WTC11 (cell line): ENCODE measurements at regions not wholly inside any gene's neighbourhood (a gene's known extent, or its start where the extent isn't known, plus 50 kb on each side); places are given as distances from the start of the nearest gene placed in this dataset.

Experiments used
- ATAC-seq: fragments of 200-7000 bp; cut with Tn5 transposase; 2 replicates; pipeline ENCODE4 v1.10.0; 2021; ENCODE audit warnings: mild to moderate bottlenecking, moderate library complexity
- CTCF ChIA-PET: fragments of 300-600 bp; sonication (Branson Sonifier 250); formaldehyde crosslinking; loops from one replicate; lab custom pipeline; 2021; ENCODE audit warnings: antibody characterized with exemption; lab: Charles Lee
- POLR2A ChIA-PET: fragments of 350-600 bp; sonication (Branson Sonifier 250); formaldehyde crosslinking; loops from one replicate; lab custom pipeline; 2021; ENCODE audit warnings: antibody characterized with exemption; lab: Charles Lee
- DNase-seq: peaks from one replicate; pipeline ENCODE4 v3.0.0; 2021; ENCODE audit warnings: low spot score
- H3K27ac Mint-ChIP-seq: 2 replicates; pipeline ENCODE4 v1.8.0; 2021; ENCODE audit warnings: mixed read lengths
- H3K27me3 Mint-ChIP-seq: 2 replicates; pipeline ENCODE4 v1.8.0; 2021; ENCODE audit warnings: low read depth, mild to moderate bottlenecking, moderate library complexity, mixed read lengths
- H3K36me3 Mint-ChIP-seq: 2 replicates; pipeline ENCODE4 v1.8.0; 2021; ENCODE audit warnings: mixed read lengths
- H3K4me1 Mint-ChIP-seq: 2 replicates; pipeline ENCODE4 v1.8.0; 2022; ENCODE audit warnings: mixed read lengths
- H3K4me3 Mint-ChIP-seq: 2 replicates; pipeline ENCODE4 v1.8.0; 2021; ENCODE audit warnings: mild to moderate bottlenecking, moderate library complexity, mixed read lengths
- H3K9me3 Mint-ChIP-seq: 2 replicates; pipeline ENCODE4 v1.8.0; 2021; ENCODE audit warnings: mixed read lengths
- CREB1 ChIP-seq: sonication (generic); formaldehyde crosslinking; IDR thresholded peaks from 2 replicates; pipeline ENCODE4 v1.8.0; 2023; ENCODE audit warnings: mild to moderate bottlenecking, missing genetic modification reagents
- GTF2I ChIP-seq: fragments of 250-450 bp; sonication (Bioruptor Pico); conservative IDR thresholded peaks from 2 replicates; pipeline ENCODE4 v1.4.0; 2021; ENCODE audit warnings: mild to moderate bottlenecking
- HMGA2 ChIP-seq: fragments of 250-450 bp; sonication (Bioruptor Pico); IDR thresholded peaks from 2 replicates; pipeline ENCODE4 v1.4.0; 2021; ENCODE audit warnings: mild to moderate bottlenecking, moderate library complexity
- KAT7 ChIP-seq: sonication (generic); formaldehyde crosslinking; IDR thresholded peaks from 2 replicates; pipeline ENCODE4 v1.8.1; 2023; ENCODE audit warnings: missing genetic modification reagents, mild to moderate bottlenecking, borderline replicate concordance
- NR1H2 ChIP-seq: sonication (generic); formaldehyde crosslinking; IDR thresholded peaks from 2 replicates; pipeline ENCODE4 v1.9.0; 2021; ENCODE audit warnings: mild to moderate bottlenecking, moderate library complexity, missing genetic modification reagents
- PRRX2 ChIP-seq: fragments of 250-450 bp; sonication (Bioruptor Pico); IDR thresholded peaks from 2 replicates; pipeline ENCODE4 v1.8.0; 2021; ENCODE audit warnings: mild to moderate bottlenecking
- SOX15 ChIP-seq: fragments of 250-450 bp; sonication (Bioruptor Pico); IDR thresholded peaks from 2 replicates; pipeline ENCODE4 v1.9.0; 2021; ENCODE audit warnings: mild to moderate bottlenecking
- ZNF121 ChIP-seq: sonication (generic); formaldehyde crosslinking; IDR thresholded peaks from 2 replicates; pipeline ENCODE4 v1.8.0; 2023; ENCODE audit warnings: missing genetic modification reagents
- ZNF138 ChIP-seq: sonication (generic); formaldehyde crosslinking; conservative IDR thresholded peaks from 2 replicates; pipeline ENCODE4 v1.8.1; 2022; ENCODE audit warnings: mild to moderate bottlenecking, moderate library complexity, missing genetic modification reagents
- ZNF219 ChIP-seq: sonication (generic); formaldehyde crosslinking; IDR thresholded peaks from 2 replicates; pipeline ENCODE4 v1.8.0; 2023; ENCODE audit warnings: missing genetic modification reagents, mild to moderate bottlenecking, borderline replicate concordance
- ZNF232 ChIP-seq: sonication (generic); formaldehyde crosslinking; IDR thresholded peaks from 2 replicates; pipeline ENCODE4 v1.8.0; 2022; ENCODE audit warnings: mild to moderate bottlenecking, missing genetic modification reagents
- TF ChIP-seq, protein P1 (sequence below): sonication (generic); formaldehyde crosslinking; IDR thresholded peaks from 2 replicates; pipeline ENCODE4 v1.8.1; 2023; ENCODE audit warnings: mild to moderate bottlenecking, missing genetic modification reagents, moderate library complexity
- TF ChIP-seq, protein P2 (sequence below): sonication (generic); formaldehyde crosslinking; IDR thresholded peaks from 2 replicates; pipeline ENCODE4 v1.8.0; 2022; ENCODE audit warnings: mild to moderate bottlenecking, missing genetic modification reagents
- TF ChIP-seq, protein P3 (sequence below): sonication (generic); formaldehyde crosslinking; IDR thresholded peaks from 2 replicates; pipeline ENCODE4 v1.8.0; 2022; ENCODE audit warnings: mild to moderate bottlenecking, missing genetic modification reagents
- TF ChIP-seq, protein P4 (sequence below): fragments of 250-450 bp; sonication (Bioruptor Pico); IDR thresholded peaks from 2 replicates; pipeline ENCODE4 v1.9.0; 2021; ENCODE audit warnings: mild to moderate bottlenecking
- TF ChIP-seq, protein P5 (sequence below): sonication (generic); formaldehyde crosslinking; IDR thresholded peaks from 2 replicates; pipeline ENCODE4 v1.8.0; 2022; ENCODE audit warnings: missing genetic modification reagents
- TF ChIP-seq, protein P6 (sequence below): sonication (generic); formaldehyde crosslinking; IDR thresholded peaks from 2 replicates; pipeline ENCODE4 v1.8.1; 2022; ENCODE audit warnings: missing genetic modification reagents, borderline replicate concordance

DNA sequence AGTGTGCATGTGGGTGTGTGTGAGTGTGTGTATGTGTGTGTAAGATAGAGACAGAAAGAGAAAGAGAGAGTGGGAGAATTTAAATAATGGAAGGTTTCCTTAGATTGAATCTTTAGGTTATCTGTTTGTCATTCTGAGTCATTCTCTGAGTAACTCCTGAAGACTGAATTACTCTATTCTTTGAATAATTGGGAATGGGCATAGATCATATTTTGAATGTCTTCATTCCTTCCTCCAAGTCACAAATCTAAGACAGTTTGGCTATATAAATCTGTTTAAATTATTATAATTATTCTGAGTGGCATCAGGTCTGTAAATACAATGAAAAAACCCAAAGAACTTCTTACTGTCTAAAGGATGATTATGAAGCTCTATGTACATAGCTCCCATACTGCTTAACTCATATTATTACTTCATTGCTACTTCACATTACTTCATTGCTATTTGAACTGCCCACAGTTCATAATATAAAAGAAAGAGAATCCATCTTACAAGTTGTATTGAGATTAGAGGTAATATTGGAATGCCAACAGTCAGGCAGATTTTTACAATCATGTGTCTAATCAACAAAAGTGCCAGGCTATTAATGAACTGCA, 346.6 kb upstream of the CCDC179 start:
- CTCF ChIA-PET: no interaction called here
- ATAC-seq (no peak), DNase-seq (no peak)
- TF ChIP-seq ZNF232 (CRISPR knock-in tag) (no peak), PRRX2 (no peak), NR1H2 (CRISPR knock-in tag) (no peak), ZNF219 (CRISPR knock-in tag) (no peak), ZNF121 (CRISPR knock-in tag) (no peak), HMGA2 (no peak), KAT7 (no peak), CREB1 (CRISPR knock-in tag) (no peak)
- TF ChIP-seq, protein P1, sequence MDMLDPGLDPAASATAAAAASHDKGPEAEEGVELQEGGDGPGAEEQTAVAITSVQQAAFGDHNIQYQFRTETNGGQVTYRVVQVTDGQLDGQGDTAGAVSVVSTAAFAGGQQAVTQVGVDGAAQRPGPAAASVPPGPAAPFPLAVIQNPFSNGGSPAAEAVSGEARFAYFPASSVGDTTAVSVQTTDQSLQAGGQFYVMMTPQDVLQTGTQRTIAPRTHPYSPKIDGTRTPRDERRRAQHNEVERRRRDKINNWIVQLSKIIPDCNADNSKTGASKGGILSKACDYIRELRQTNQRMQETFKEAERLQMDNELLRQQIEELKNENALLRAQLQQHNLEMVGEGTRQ (CRISPR knock-in tag): no peak
- TF ChIP-seq, protein P2, sequence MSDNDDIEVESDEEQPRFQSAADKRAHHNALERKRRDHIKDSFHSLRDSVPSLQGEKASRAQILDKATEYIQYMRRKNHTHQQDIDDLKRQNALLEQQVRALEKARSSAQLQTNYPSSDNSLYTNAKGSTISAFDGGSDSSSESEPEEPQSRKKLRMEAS (CRISPR knock-in tag): no peak
- Mint-ChIP-seq H3K27me3 (no peaks in the 10 kb centered on the region), H3K4me1 (no peaks in the 10 kb centered on the region), H3K36me3 (peaks cover 11% of the 10 kb centered on the region), H3K27ac (no peak overlapping the region), H3K4me3 (no peak overlapping the region), H3K9me3 (peaks cover 21% of the 10 kb centered on the region)
- POLR2A ChIA-PET: no interaction called here

DNA sequence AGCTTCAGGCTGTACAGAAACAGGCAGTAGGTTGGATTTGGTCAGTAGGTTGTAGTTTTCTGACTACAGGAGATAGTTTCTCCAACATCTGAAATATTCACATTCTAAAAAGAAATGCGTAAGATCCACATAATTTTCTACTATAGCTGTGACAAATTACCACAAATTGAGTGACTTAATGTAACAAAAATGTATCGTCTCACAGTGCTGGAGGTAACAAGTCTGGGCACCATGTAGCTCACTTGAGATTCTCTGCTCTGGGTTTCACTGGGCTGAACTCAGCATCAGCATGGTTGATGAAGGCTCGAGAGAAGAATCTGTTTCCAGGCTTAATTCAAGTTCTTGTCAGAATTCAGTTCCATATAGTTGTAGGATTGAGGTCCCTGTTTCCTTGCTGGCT, 350.9 kb upstream of the CCDC179 start:
- no peaks in the 10 kb centered on the region for H3K27me3 Mint-ChIP-seq
- POLR2A ChIA-PET: no interaction called here
- TF ChIP-seq, protein P3, sequence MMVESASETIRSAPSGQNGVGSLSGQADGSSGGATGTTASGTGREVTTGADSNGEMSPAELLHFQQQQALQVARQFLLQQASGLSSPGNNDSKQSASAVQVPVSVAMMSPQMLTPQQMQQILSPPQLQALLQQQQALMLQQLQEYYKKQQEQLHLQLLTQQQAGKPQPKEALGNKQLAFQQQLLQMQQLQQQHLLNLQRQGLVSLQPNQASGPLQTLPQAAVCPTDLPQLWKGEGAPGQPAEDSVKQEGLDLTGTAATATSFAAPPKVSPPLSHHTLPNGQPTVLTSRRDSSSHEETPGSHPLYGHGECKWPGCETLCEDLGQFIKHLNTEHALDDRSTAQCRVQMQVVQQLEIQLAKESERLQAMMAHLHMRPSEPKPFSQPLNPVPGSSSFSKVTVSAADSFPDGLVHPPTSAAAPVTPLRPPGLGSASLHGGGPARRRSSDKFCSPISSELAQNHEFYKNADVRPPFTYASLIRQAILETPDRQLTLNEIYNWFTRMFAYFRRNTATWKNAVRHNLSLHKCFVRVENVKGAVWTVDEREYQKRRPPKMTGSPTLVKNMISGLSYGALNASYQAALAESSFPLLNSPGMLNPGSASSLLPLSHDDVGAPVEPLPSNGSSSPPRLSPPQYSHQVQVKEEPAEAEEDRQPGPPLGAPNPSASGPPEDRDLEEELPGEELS (CRISPR knock-in tag): no peak
- TF ChIP-seq, protein P4, sequence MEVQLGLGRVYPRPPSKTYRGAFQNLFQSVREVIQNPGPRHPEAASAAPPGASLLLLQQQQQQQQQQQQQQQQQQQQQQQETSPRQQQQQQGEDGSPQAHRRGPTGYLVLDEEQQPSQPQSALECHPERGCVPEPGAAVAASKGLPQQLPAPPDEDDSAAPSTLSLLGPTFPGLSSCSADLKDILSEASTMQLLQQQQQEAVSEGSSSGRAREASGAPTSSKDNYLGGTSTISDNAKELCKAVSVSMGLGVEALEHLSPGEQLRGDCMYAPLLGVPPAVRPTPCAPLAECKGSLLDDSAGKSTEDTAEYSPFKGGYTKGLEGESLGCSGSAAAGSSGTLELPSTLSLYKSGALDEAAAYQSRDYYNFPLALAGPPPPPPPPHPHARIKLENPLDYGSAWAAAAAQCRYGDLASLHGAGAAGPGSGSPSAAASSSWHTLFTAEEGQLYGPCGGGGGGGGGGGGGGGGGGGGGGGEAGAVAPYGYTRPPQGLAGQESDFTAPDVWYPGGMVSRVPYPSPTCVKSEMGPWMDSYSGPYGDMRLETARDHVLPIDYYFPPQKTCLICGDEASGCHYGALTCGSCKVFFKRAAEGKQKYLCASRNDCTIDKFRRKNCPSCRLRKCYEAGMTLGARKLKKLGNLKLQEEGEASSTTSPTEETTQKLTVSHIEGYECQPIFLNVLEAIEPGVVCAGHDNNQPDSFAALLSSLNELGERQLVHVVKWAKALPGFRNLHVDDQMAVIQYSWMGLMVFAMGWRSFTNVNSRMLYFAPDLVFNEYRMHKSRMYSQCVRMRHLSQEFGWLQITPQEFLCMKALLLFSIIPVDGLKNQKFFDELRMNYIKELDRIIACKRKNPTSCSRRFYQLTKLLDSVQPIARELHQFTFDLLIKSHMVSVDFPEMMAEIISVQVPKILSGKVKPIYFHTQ (CRISPR knock-in tag): no peak
- TF ChIP-seq SOX15 (CRISPR knock-in tag): no peak

DNA sequence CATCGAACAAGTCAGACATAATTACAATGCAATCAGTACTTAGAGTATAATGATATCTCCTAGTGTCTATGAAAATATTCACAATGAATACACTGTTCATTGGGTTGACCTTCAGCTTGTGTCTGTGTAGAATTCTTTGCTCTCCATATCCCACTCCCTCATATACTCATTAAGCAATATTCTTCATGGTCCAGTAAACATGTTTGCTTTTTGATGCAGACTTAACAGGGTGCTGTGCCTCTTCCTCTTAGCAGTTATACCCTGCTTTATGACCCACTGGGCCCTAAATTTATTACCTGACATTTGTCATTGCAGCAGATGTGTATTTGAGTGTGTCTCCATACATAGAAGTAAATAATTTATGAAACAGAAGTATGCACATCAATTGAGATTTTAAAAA, 352.5 kb upstream of the CCDC179 start:
- Mint-ChIP-seq H3K9me3 (peaks cover 17% of the 10 kb centered on the region; the same call in 1 of the 2 replicates), H3K36me3 (no peaks in the 10 kb centered on the region), H3K27ac (no peak overlapping the region), H3K27me3 (no peaks in the 10 kb centered on the region), H3K4me1 (no peaks in the 10 kb centered on the region), H3K4me3 (no peak overlapping the region)
- ChIA-PET POLR2A (no interaction called here), CTCF (no interaction called here)
- no peak for DNase-seq
- no peak for ATAC-seq
- no peak for TF ChIP-seq GTF2I (CRISPR knock-in tag)
- TF ChIP-seq, protein P5, sequence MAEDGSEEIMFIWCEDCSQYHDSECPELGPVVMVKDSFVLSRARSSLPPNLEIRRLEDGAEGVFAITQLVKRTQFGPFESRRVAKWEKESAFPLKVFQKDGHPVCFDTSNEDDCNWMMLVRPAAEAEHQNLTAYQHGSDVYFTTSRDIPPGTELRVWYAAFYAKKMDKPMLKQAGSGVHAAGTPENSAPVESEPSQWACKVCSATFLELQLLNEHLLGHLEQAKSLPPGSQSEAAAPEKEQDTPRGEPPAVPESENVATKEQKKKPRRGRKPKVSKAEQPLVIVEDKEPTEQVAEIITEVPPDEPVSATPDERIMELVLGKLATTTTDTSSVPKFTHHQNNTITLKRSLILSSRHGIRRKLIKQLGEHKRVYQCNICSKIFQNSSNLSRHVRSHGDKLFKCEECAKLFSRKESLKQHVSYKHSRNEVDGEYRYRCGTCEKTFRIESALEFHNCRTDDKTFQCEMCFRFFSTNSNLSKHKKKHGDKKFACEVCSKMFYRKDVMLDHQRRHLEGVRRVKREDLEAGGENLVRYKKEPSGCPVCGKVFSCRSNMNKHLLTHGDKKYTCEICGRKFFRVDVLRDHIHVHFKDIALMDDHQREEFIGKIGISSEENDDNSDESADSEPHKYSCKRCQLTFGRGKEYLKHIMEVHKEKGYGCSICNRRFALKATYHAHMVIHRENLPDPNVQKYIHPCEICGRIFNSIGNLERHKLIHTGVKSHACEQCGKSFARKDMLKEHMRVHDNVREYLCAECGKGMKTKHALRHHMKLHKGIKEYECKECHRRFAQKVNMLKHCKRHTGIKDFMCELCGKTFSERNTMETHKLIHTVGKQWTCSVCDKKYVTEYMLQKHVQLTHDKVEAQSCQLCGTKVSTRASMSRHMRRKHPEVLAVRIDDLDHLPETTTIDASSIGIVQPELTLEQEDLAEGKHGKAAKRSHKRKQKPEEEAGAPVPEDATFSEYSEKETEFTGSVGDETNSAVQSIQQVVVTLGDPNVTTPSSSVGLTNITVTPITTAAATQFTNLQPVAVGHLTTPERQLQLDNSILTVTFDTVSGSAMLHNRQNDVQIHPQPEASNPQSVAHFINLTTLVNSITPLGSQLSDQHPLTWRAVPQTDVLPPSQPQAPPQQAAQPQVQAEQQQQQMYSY (CRISPR knock-in tag): no peak
- TF ChIP-seq, protein P6, sequence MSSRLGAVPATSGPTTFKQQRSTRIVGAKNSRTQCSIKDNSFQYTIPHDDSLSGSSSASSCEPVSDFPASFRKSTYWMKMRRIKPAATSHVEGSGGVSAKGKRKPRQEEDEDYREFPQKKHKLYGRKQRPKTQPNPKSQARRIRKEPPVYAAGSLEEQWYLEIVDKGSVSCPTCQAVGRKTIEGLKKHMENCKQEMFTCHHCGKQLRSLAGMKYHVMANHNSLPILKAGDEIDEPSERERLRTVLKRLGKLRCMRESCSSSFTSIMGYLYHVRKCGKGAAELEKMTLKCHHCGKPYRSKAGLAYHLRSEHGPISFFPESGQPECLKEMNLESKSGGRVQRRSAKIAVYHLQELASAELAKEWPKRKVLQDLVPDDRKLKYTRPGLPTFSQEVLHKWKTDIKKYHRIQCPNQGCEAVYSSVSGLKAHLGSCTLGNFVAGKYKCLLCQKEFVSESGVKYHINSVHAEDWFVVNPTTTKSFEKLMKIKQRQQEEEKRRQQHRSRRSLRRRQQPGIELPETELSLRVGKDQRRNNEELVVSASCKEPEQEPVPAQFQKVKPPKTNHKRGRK: no peak
- TF ChIP-seq ZNF138: no peak
- TF ChIP-seq KAT7: no peak

More for the DNA sequence above, 350.9 kb upstream of the CCDC179 start:
- CTCF ChIA-PET: no interaction called here
- no peak overlapping the region for H3K4me3 Mint-ChIP-seq
- peaks cover 17% of the 10 kb centered on the region; the same call in 1 of the 2 replicates for H3K9me3 Mint-ChIP-seq
- no peak for ATAC-seq
- no peak for DNase-seq
- no peaks in the 10 kb centered on the region for H3K36me3 Mint-ChIP-seq
- H3K4me1 Mint-ChIP-seq: no peaks in the 10 kb centered on the region
- no peak overlapping the region for H3K27ac Mint-ChIP-seq
